DND-41 (cell line): ENCODE measurements at regions not wholly inside any gene's neighbourhood (a gene's known extent, or its start where the extent isn't known, plus 50 kb on each side); places are given as distances from the start of the nearest gene placed in this dataset.

Experiments
- CTCF ChIP-seq: IDR thresholded peaks from 2 replicates; pipeline ENCODE4 v1.5.1; 2012; ENCODE audit warnings: borderline replicate concordance, low read length, moderate library complexity, mild to moderate bottlenecking; ENCODE audit not compliant: poor library complexity, severe bottlenecking; ENCODE audit errors: extremely low read depth
- EZH2 ChIP-seq: IDR thresholded peaks from 3 replicates; pipeline ENCODE4 v1.6.1; 2012; ENCODE audit warnings: borderline replicate concordance, low read depth, mild to moderate bottlenecking, moderate library complexity, low read length, inconsistent platforms; ENCODE audit not compliant: severe bottlenecking

- TF ChIP-seq CTCF (no peak), EZH2 (no peak)
Observed at GRCh38 chr2:185625604-185626003, 113.0 kb upstream of the FSIP2 start.
